ENCODE measurements at regions not wholly inside any gene's neighbourhood (a gene's known extent, or its start where the extent isn't known, plus 50 kb on each side); places are given as distances from the start of the nearest gene placed in this dataset.

DNA sequence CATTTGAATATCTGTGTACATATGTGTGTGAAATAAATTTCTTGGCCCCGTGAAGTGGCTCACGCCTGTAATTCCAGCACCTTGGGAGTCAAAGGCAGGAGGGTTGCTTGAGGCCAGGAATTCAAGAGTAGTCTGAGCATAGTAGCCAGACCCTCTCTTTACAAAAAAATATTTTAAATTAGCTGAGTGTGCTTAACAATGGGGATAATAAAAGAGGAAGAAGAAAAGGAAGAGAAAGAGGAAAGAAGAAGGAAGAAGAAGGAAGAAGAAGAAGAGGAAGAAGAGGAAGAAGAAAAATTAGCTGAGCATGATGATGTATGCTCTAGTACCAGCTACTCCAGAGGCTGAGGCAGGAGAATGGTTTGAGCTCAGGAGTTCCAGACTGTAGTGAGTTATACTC is 52.1 kb upstream of the XPO1 start:
- DNase-seq (ENCODE audit: low spot score): no peak
- intact Hi-C loops (cut with DNase I): no loop called here

DNA sequence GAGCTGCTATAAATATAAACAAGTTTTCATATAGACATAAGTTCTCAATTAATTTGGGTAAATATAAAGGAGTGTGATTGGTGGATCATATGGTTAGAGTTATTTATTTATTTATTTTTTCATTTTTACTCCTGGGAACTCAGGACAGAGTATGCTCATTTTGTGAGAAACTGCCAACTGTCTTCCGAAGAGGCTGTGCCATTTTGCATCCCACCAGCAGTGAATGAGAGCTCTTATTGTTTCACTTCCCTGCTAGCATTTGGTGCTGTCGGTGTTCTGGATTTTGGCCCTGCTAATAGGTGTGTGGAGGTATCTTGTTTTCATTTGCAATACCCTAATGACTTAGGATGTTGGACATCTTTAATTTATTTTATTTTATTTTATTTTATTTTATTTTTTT is 50.4 kb upstream of the XPO1 start:
- DNase-seq (ENCODE audit: low spot score): no peak
- intact Hi-C loops (cut with DNase I): no loop called here

Measured in cardiac septum (tissue), 1 donor.